ENCODE measurements at regions not wholly inside any gene's neighbourhood (a gene's known extent, or its start where the extent isn't known, plus 50 kb on each side); places are given as distances from the start of the nearest gene placed in this dataset.
"Not testable (repeated sequence)": the region's sequence is repeated elsewhere in the genome, so short reads cannot be mapped to it uniquely, and the experiment has no call there.

- DNase-seq (ENCODE audit: low spot score in 2 of 2); H3K4me1 ChIP-seq; in situ Hi-C loops (cut with MboI; ENCODE audit: low sequenced_read_pairs); H3K36me3 ChIP-seq (replicated peaks); H3K27me3 ChIP-seq (ENCODE audit: low read depth); H3K9me3 ChIP-seq; H3K4me3 ChIP-seq: not testable (repeated sequence)
Measured at GRCh38 chr9:31229976-31230375, 1154.5 kb upstream of the ACO1 start.

GRCh38 chr9:31232485-31232884 is 1152.0 kb upstream of the ACO1 start:
- no peak for DNase-seq (ENCODE audit: low spot score in 2 of 2)
- in situ Hi-C loops (cut with MboI; ENCODE audit: low sequenced_read_pairs), result no loop called here

GRCh38 chr9:31236344-31236743 is 1148.1 kb upstream of the ACO1 start:
- no peak for DNase-seq (ENCODE audit: low spot score in 2 of 2)
- in situ Hi-C loops (cut with MboI; ENCODE audit: low sequenced_read_pairs), result no loop called here
- no peak overlapping the region for H3K4me3 ChIP-seq
- no peaks in the 10 kb centered on the region for H3K9me3 ChIP-seq
- H3K36me3 ChIP-seq (replicated peaks), result no peaks in the 10 kb centered on the region
- H3K4me1 ChIP-seq, result no peaks in the 10 kb centered on the region
- H3K27me3 ChIP-seq (ENCODE audit: low read depth), result no peaks in the 10 kb centered on the region

More at GRCh38 chr9:31232485-31232884, 1152.0 kb upstream of the ACO1 start:
- H3K9me3 ChIP-seq, result no peaks in the 10 kb centered on the region
- H3K4me3 ChIP-seq, result no peak overlapping the region
- H3K4me1 ChIP-seq, result no peaks in the 10 kb centered on the region
- no peaks in the 10 kb centered on the region for H3K27me3 ChIP-seq (ENCODE audit: low read depth)
- no peaks in the 10 kb centered on the region for H3K36me3 ChIP-seq (replicated peaks)

GRCh38 chr9:31243386-31243785 is 1141.1 kb upstream of the ACO1 start:
- no peaks in the 10 kb centered on the region for H3K36me3 ChIP-seq (replicated peaks)
- H3K4me3 ChIP-seq, result no peak overlapping the region
- no peaks in the 10 kb centered on the region for H3K27me3 ChIP-seq (ENCODE audit: low read depth)
- peak in 1 of 2 experiments; percentile 8 for DNase-seq (ENCODE audit: low spot score in 2 of 2)
- in situ Hi-C loops (cut with MboI; ENCODE audit: low sequenced_read_pairs), result no loop called here
- no peaks in the 10 kb centered on the region for H3K4me1 ChIP-seq
- H3K9me3 ChIP-seq, result no peaks in the 10 kb centered on the region

- DNase-seq (ENCODE audit: low spot score in 2 of 2), result no peak
Measured at GRCh38 chr9:31248156-31248555, 1136.3 kb upstream of the ACO1 start.

GRCh38 chr9:31251386-31251785 is 1133.1 kb upstream of the ACO1 start:
- DNase-seq (ENCODE audit: low spot score in 2 of 2), result no peak
- no peaks in the 10 kb centered on the region for H3K9me3 ChIP-seq
- H3K4me1 ChIP-seq, result no peaks in the 10 kb centered on the region
- no peak overlapping the region for H3K4me3 ChIP-seq
- H3K36me3 ChIP-seq (replicated peaks), result no peaks in the 10 kb centered on the region
- in situ Hi-C loops (cut with MboI; ENCODE audit: low sequenced_read_pairs), result no loop called here
- no peaks in the 10 kb centered on the region for H3K27me3 ChIP-seq (ENCODE audit: low read depth)

More at GRCh38 chr9:31248156-31248555, 1136.3 kb upstream of the ACO1 start:
- Histone ChIP-seq H3K4me3 (no peak overlapping the region), H3K36me3 (replicated peaks) (no peaks in the 10 kb centered on the region), H3K4me1 (no peaks in the 10 kb centered on the region), H3K27me3 (ENCODE audit: low read depth) (no peaks in the 10 kb centered on the region), H3K9me3 (no peaks in the 10 kb centered on the region)
- in situ Hi-C loops (cut with MboI; ENCODE audit: low sequenced_read_pairs), result no loop called here

- no peak overlapping the region for H3K4me3 ChIP-seq
- DNase-seq (ENCODE audit: low spot score in 2 of 2), result no peak
- H3K4me1 ChIP-seq, result no peaks in the 10 kb centered on the region
- H3K9me3 ChIP-seq, result no peaks in the 10 kb centered on the region
- H3K36me3 ChIP-seq (replicated peaks), result no peaks in the 10 kb centered on the region
- in situ Hi-C loops (cut with MboI; ENCODE audit: low sequenced_read_pairs), result no loop called here
- no peaks in the 10 kb centered on the region for H3K27me3 ChIP-seq (ENCODE audit: low read depth)
Measured at GRCh38 chr9:31253800-31254762, 1130.4 kb upstream of the ACO1 start.

GRCh38 chr9:31255211-31255610 is 1129.2 kb upstream of the ACO1 start:
- Histone ChIP-seq H3K4me3 (no peak overlapping the region), H3K9me3 (no peaks in the 10 kb centered on the region), H3K36me3 (replicated peaks) (no peaks in the 10 kb centered on the region), H3K27me3 (ENCODE audit: low read depth) (no peaks in the 10 kb centered on the region), H3K4me1 (no peaks in the 10 kb centered on the region)
- in situ Hi-C loops (cut with MboI; ENCODE audit: low sequenced_read_pairs), result no loop called here
- no peak for DNase-seq (ENCODE audit: low spot score in 2 of 2)

- H3K36me3 ChIP-seq (replicated peaks), result no peaks in the 10 kb centered on the region
- in situ Hi-C loops (cut with MboI; ENCODE audit: low sequenced_read_pairs), result no loop called here
- H3K9me3 ChIP-seq, result no peaks in the 10 kb centered on the region
- no peaks in the 10 kb centered on the region for H3K27me3 ChIP-seq (ENCODE audit: low read depth)
- H3K4me3 ChIP-seq, result no peak overlapping the region
- no peaks in the 10 kb centered on the region for H3K4me1 ChIP-seq
- DNase-seq (ENCODE audit: low spot score in 2 of 2), result peak in 1 of 2 experiments; percentile 11
Measured at GRCh38 chr9:31259824-31260223, 1124.6 kb upstream of the ACO1 start.

GRCh38 chr9:31272456-31273295 is 1111.8 kb upstream of the ACO1 start:
- no peak for DNase-seq (ENCODE audit: low spot score in 2 of 2)
- in situ Hi-C loops (cut with MboI; ENCODE audit: low sequenced_read_pairs), result no loop called here
- no peaks in the 10 kb centered on the region for H3K27me3 ChIP-seq (ENCODE audit: low read depth)

GRCh38 chr9:31275419-31275818 is 1109.0 kb upstream of the ACO1 start:
- in situ Hi-C loops (cut with MboI; ENCODE audit: low sequenced_read_pairs), result no loop called here
- no peaks in the 10 kb centered on the region for H3K4me1 ChIP-seq
- no peaks in the 10 kb centered on the region for H3K27me3 ChIP-seq (ENCODE audit: low read depth)
- no peak for DNase-seq (ENCODE audit: low spot score in 2 of 2)
- no peaks in the 10 kb centered on the region for H3K9me3 ChIP-seq
- no peaks in the 10 kb centered on the region for H3K36me3 ChIP-seq (replicated peaks)
- no peak overlapping the region for H3K4me3 ChIP-seq

More at GRCh38 chr9:31272456-31273295, 1111.8 kb upstream of the ACO1 start:
- no peaks in the 10 kb centered on the region for H3K36me3 ChIP-seq (replicated peaks)
- H3K9me3 ChIP-seq, result no peaks in the 10 kb centered on the region
- no peak overlapping the region for H3K4me3 ChIP-seq
- no peaks in the 10 kb centered on the region for H3K4me1 ChIP-seq

GRCh38 chr9:31290731-31291130 is 1093.7 kb upstream of the ACO1 start:
- Histone ChIP-seq H3K4me3 (no peak overlapping the region), H3K27me3 (ENCODE audit: low read depth) (no peaks in the 10 kb centered on the region), H3K9me3 (no peaks in the 10 kb centered on the region), H3K36me3 (replicated peaks) (no peaks in the 10 kb centered on the region), H3K4me1 (no peaks in the 10 kb centered on the region)
- DNase-seq (ENCODE audit: low spot score in 2 of 2), result no peak
- in situ Hi-C loops (cut with MboI; ENCODE audit: low sequenced_read_pairs), result no loop called here

- H3K36me3 ChIP-seq (replicated peaks), result no peaks in the 10 kb centered on the region
- no peaks in the 10 kb centered on the region for H3K9me3 ChIP-seq
- no peaks in the 10 kb centered on the region for H3K27me3 ChIP-seq (ENCODE audit: low read depth)
- H3K4me3 ChIP-seq, result no peak overlapping the region
- no peak for DNase-seq (ENCODE audit: low spot score in 2 of 2)
- in situ Hi-C loops (cut with MboI; ENCODE audit: low sequenced_read_pairs), result no loop called here
- no peaks in the 10 kb centered on the region for H3K4me1 ChIP-seq
Measured at GRCh38 chr9:31302620-31303418, 1081.6 kb upstream of the ACO1 start.

Measured in HAP-1 (cell line).